ENCODE measurements at regions not wholly inside any gene's neighbourhood (a gene's known extent, or its start where the extent isn't known, plus 50 kb on each side); places are given as distances from the start of the nearest gene placed in this dataset.

DNA sequence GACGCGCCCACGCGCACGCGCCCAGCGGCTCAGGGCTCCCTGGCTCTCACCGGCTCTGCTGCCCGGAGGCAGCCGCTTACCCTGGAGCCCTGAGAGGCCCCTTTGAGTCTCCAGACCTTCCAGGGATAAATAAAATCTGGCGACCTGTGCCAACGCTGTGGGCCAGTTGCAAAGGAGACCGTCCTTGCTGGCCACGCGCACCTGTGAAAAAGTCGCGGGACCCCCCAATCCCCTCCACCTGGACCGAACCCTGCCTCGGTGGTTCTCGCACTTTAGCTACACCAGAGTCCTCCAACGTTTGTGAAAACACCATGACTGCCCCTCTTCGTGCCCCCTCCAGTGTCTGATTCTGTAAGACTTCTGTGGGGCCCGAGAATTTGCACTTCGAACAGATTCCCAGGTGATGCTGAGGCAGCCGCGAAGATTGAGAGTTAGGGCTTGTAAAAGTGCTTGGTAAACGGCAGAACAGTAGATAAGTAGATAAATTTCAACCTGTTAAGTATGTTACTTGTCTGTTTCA is 102.4 kb upstream of the SVIL start (continued):
- TF ChIP-seq, protein P1, sequence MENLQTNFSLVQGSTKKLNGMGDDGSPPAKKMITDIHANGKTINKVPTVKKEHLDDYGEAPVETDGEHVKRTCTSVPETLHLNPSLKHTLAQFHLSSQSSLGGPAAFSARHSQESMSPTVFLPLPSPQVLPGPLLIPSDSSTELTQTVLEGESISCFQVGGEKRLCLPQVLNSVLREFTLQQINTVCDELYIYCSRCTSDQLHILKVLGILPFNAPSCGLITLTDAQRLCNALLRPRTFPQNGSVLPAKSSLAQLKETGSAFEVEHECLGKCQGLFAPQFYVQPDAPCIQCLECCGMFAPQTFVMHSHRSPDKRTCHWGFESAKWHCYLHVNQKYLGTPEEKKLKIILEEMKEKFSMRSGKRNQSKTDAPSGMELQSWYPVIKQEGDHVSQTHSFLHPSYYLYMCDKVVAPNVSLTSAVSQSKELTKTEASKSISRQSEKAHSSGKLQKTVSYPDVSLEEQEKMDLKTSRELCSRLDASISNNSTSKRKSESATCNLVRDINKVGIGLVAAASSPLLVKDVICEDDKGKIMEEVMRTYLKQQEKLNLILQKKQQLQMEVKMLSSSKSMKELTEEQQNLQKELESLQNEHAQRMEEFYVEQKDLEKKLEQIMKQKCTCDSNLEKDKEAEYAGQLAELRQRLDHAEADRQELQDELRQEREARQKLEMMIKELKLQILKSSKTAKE (IDR thresholded peaks at IDR 0.05; ENCODE audit: low read depth, poor library complexity, severe bottlenecking), result no peak
- TF ChIP-seq MEF2A (IDR thresholded peaks at IDR 0.05; ENCODE audit: insufficient read depth, low read depth, low read length) (no peak), NFIC (IDR thresholded peaks at IDR 0.05; ENCODE audit: low read depth, low read length) (no peak), NR2F1 (conservative IDR thresholded peaks at IDR 0.05) (no peak), FOS (IDR thresholded peaks at IDR 0.05; ENCODE audit: borderline replicate concordance, extremely low read depth, insufficient read length) (no peak), TCF3 (IDR thresholded peaks at IDR 0.05; ENCODE audit: borderline replicate concordance, insufficient read depth, low read depth, low read length) (no peak), CHD2 (IDR thresholded peaks at IDR 0.05; ENCODE audit: borderline replicate concordance, low read depth, low read length) (no peak), POLR2A (IDR thresholded peaks at IDR 0.05; ENCODE audit: low read depth, low read length) (no peak)

DNA sequence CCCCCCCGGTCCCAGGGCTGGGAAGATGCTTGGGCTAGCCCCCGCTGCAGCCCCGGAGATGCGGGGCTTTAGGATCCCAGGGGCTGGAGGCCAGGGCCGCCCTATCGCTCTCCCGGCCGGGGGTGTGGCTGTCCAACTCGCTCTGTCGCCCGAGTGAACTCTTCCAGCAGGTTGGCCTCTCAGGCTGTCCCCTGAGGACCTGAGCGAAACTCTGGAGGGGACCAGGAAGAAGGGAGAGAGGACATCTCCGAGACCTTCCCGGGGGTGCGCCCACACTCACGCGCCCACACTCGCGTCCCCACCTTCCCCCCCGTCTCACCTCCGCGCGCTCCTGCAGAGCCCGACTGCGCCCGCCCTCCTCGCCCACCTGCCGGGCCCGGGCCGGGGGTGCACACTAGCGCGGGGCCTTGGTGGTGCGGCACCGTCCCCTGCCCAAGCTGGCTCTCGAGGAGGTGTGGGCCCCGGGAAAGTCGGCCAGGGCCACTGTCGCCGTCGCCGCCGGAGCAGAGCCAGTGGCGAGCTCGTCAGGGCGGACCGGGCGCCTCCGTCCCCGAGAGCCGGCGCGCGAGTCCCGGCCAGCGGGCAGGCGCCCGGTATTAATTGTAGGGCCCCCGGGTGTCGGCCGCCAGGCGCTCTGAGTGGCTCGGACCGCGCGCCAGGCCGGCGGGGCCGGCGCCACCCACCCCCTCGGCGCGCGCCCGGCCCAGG is 101.7 kb upstream of the SVIL start:
- no peak for FAIRE-seq
- CTCF ChIA-PET, result interaction anchor here (0.7 to 0.8 kb wide), 3 partner anchors 89 to 219 kb away, joined by 3 read pairs; no protein-coding TSS in a partner anchor
- no TSS peak for BruUV-seq (replicated peaks)
- WGBS (ENCODE audit: insufficient coverage, insufficient replicate concordance, low lambda C conversion rate, missing lambda C conversion rate), result under 1% methylated on average over 30 of the region's 74 CpGs
- Histone ChIP-seq H3K4me2 (ENCODE audit: control insufficient read depth, insufficient read depth) (peak overlapping the region; percentile 49; the same call in 1 of the 2 replicates), H3K9ac (ENCODE audit: control insufficient read depth, insufficient read depth, low read length) (no peak overlapping the region), H3K4me3 (no peak overlapping the region), H3K4me1 (ENCODE audit: control insufficient read depth, insufficient read depth, low read length) (no peaks in the 10 kb centered on the region), H3K79me2 (ENCODE audit: control insufficient read depth, insufficient read depth, low read length) (no peaks in the 10 kb centered on the region), H3K27me3 (replicated peaks in 1 of 2; ENCODE audit: control insufficient read depth in 2 of 2, insufficient read depth in 2 of 2, low read length in 1 of 2) (peaks cover 1 to 10% of the 10 kb centered on the region in 2 experiments), H4K20me1 (ENCODE audit: control insufficient read depth, insufficient read depth) (no peaks in the 10 kb centered on the region), H2AFZ (ENCODE audit: control insufficient read depth, low read depth, low read length) (no peak overlapping the region), H3K36me3 (ENCODE audit: control insufficient read depth in 2 of 2, insufficient read depth in 2 of 2, low read length in 1 of 2) (no peaks in the 10 kb centered on the region), H3K9me3 (replicated peaks; ENCODE audit: control insufficient read depth, insufficient read depth, low read length) (no peaks in the 10 kb centered on the region), H3K27ac (ENCODE audit: control insufficient read depth, insufficient read depth) (no peak overlapping the region)
- RAD21 ChIA-PET (ENCODE audit: unreplicated experiment), result no interaction called here
- intact Hi-C loops (cut with micrococcal nuclease; ENCODE audit: unreplicated experiment), result loop anchor here (5.0 kb wide), 1 partner anchor 289 kb away; no protein-coding TSS in a partner anchor
- SMC1A ChIA-PET (ENCODE audit: uncharacterized antibody, unreplicated experiment), result interaction anchor here (0.6 to 1.3 kb wide), 2 partner anchors 24 to 146 kb away, joined by 3 read pairs; no protein-coding TSS in a partner anchor
- ATAC-seq, result no peak
- in situ Hi-C loops (cut with MboI), result no loop called here
- POLR2A ChIA-PET, result no interaction called here
- no peak for DNase-seq (ENCODE audit: low read depth, low spot score)
- TF ChIP-seq ZZZ3 (IDR thresholded peaks at IDR 0.05; ENCODE audit: control insufficient read depth, insufficient read length, low read depth) (no peak), SRF (IDR thresholded peaks at IDR 0.05; ENCODE audit: low read depth in 2 of 2, low read length in 2 of 2) (no peak), IKZF2 (IDR thresholded peaks at IDR 0.05) (no peak), FOXM1 (IDR thresholded peaks at IDR 0.05; ENCODE audit: low read depth, low read length) (no peak), EZH2 (IDR thresholded peaks at IDR 0.05; ENCODE audit: borderline replicate concordance, control insufficient read depth, low read depth, low read length) (no peak)
- TF ChIP-seq, protein P2, sequence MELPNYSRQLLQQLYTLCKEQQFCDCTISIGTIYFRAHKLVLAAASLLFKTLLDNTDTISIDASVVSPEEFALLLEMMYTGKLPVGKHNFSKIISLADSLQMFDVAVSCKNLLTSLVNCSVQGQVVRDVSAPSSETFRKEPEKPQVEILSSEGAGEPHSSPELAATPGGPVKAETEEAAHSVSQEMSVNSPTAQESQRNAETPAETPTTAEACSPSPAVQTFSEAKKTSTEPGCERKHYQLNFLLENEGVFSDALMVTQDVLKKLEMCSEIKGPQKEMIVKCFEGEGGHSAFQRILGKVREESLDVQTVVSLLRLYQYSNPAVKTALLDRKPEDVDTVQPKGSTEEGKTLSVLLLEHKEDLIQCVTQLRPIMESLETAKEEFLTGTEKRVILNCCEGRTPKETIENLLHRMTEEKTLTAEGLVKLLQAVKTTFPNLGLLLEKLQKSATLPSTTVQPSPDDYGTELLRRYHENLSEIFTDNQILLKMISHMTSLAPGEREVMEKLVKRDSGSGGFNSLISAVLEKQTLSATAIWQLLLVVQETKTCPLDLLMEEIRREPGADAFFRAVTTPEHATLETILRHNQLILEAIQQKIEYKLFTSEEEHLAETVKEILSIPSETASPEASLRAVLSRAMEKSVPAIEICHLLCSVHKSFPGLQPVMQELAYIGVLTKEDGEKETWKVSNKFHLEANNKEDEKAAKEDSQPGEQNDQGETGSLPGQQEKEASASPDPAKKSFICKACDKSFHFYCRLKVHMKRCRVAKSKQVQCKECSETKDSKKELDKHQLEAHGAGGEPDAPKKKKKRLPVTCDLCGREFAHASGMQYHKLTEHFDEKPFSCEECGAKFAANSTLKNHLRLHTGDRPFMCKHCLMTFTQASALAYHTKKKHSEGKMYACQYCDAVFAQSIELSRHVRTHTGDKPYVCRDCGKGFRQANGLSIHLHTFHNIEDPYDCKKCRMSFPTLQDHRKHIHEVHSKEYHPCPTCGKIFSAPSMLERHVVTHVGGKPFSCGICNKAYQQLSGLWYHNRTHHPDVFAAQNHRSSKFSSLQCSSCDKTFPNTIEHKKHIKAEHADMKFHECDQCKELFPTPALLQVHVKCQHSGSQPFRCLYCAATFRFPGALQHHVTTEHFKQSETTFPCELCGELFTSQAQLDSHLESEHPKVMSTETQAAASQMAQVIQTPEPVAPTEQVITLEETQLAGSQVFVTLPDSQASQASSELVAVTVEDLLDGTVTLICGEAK (IDR thresholded peaks at IDR 0.05; ENCODE audit: borderline replicate concordance), result no peak
- TF ChIP-seq, protein P3, sequence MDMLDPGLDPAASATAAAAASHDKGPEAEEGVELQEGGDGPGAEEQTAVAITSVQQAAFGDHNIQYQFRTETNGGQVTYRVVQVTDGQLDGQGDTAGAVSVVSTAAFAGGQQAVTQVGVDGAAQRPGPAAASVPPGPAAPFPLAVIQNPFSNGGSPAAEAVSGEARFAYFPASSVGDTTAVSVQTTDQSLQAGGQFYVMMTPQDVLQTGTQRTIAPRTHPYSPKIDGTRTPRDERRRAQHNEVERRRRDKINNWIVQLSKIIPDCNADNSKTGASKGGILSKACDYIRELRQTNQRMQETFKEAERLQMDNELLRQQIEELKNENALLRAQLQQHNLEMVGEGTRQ (IDR thresholded peaks at IDR 0.05; ENCODE audit: borderline replicate concordance, low read depth, low read length), result no peak
